Left lung (tissue), 4 donors: ENCODE measurements at regions not wholly inside any gene's neighbourhood (a gene's known extent, or its start where the extent isn't known, plus 50 kb on each side); places are given as distances from the start of the nearest gene placed in this dataset.

ENCODE experiments used
- ATAC-seq: fragments of 200-7000 bp; cut with Tn5 transposase; one replicate; pipeline ENCODE4 v1.9.1; 2020; ENCODE audit warnings: moderate library complexity
- DNase-seq, 4 donors: peaks; one replicate each; pipeline ENCODE4 v3.0.0-alpha.2; 2013 to 2020
- H3K27ac ChIP-seq, 2 donors: fragments of 200-600 bp; sonication (generic) in 1 of 2; one replicate each; pipeline versions ENCODE4 v1.5.0 to v1.8.0; 2020 to 2021
- H3K27me3 ChIP-seq, 2 donors: fragments of 200-600 bp; sonication (generic) in 1 of 2; one replicate each; pipeline versions ENCODE4 v1.5.0 to v1.8.0; 2020 to 2021
- H3K36me3 ChIP-seq, 2 donors: fragments of 200-600 bp; sonication (generic) in 1 of 2; one replicate each; pipeline versions ENCODE4 v1.5.0 to v1.8.0; 2020 to 2021
- H3K4me1 ChIP-seq, 2 donors: fragments of 200-600 bp; one replicate each; pipeline ENCODE4 v1.8.0; 2021
- H3K4me3 ChIP-seq, 2 donors: fragments of 200-600 bp; sonication (generic) in 1 of 2; one replicate each; pipeline versions ENCODE4 v1.5.0 to v1.8.0; 2020 to 2021; ENCODE audit warnings: mild to moderate bottlenecking in 1 of 2
- H3K9me3 ChIP-seq, 2 donors: fragments of 200-600 bp; sonication (generic) in 1 of 2; one replicate each; pipeline versions ENCODE4 v1.5.0 to v1.8.0; 2020 to 2021
- CTCF ChIP-seq, 2 donors: fragments of 200-600 bp; sonication (generic) in 1 of 2; IDR thresholded peaks; one replicate each; pipeline versions ENCODE4 v1.5.0 to v1.8.0; 2021; ENCODE audit warnings: antibody characterized with exemption in 2 of 2
- intact Hi-C, 2 donors: fragments of 100-400 bp; cut with DNase I; formaldehyde crosslinking; loops; one replicate each; pipeline versions ENCODE4 v1.11.2 to v1.14.2; 2022
- donor health status: DM: no; HTN: yes; CAD: no.
- donor health status: DM: no; HTN: no; CAD: no.

- H3K27ac ChIP-seq, result no peak overlapping the region
- H3K4me1 ChIP-seq, result no peaks in the 10 kb centered on the region
- ATAC-seq (no peak), DNase-seq (no peak)
- no peak overlapping the region for H3K4me3 ChIP-seq
- no peaks in the 10 kb centered on the region for H3K36me3 ChIP-seq
- intact Hi-C loops, result no loop called here
- H3K27me3 ChIP-seq, result no peaks in the 10 kb centered on the region
- TF ChIP-seq CTCF (IDR thresholded peaks at IDR 0.05), result no peak
- H3K9me3 ChIP-seq, result no peaks in the 10 kb centered on the region
Measured at GRCh38 chr11:15494740-15495139, 380.0 kb downstream of the INSC start.

- Histone ChIP-seq H3K9me3 (no peaks in the 10 kb centered on the region), H3K36me3 (no peaks in the 10 kb centered on the region), H3K4me3 (no peak overlapping the region), H3K4me1 (no peaks in the 10 kb centered on the region), H3K27me3 (no peaks in the 10 kb centered on the region), H3K27ac (no peak overlapping the region)
- TF ChIP-seq CTCF (IDR thresholded peaks at IDR 0.05), result no peak
- intact Hi-C loops, result no loop called here
- DNase-seq, result no peak
- no peak for ATAC-seq
Measured at GRCh38 chr11:15495462-15495861, 380.7 kb downstream of the INSC start.

- intact Hi-C loops, result no loop called here
- Histone ChIP-seq H3K36me3 (no peaks in the 10 kb centered on the region), H3K27me3 (no peaks in the 10 kb centered on the region), H3K4me3 (no peak overlapping the region), H3K27ac (no peak overlapping the region), H3K4me1 (no peaks in the 10 kb centered on the region), H3K9me3 (no peaks in the 10 kb centered on the region)
- peak in 2 of 4 donors; percentile 10 to 32 for DNase-seq
- ATAC-seq, result no peak
- TF ChIP-seq CTCF (IDR thresholded peaks at IDR 0.05), result no peak
Measured at GRCh38 chr11:15497366-15497765, 382.6 kb downstream of the INSC start.

- Histone ChIP-seq H3K27ac (no peak overlapping the region), H3K36me3 (no peaks in the 10 kb centered on the region), H3K4me3 (no peak overlapping the region), H3K9me3 (no peaks in the 10 kb centered on the region), H3K27me3 (no peaks in the 10 kb centered on the region), H3K4me1 (no peaks in the 10 kb centered on the region)
- intact Hi-C loops, result no loop called here
- ATAC-seq (no peak), DNase-seq (no peak)
- no peak for TF ChIP-seq CTCF (IDR thresholded peaks at IDR 0.05)
Measured at GRCh38 chr11:15499674-15500073, 385.0 kb downstream of the INSC start.

- Histone ChIP-seq H3K27me3 (no peaks in the 10 kb centered on the region), H3K36me3 (no peaks in the 10 kb centered on the region), H3K9me3 (no peaks in the 10 kb centered on the region), H3K4me3 (no peak overlapping the region), H3K27ac (no peak overlapping the region), H3K4me1 (no peaks in the 10 kb centered on the region)
- no peak for TF ChIP-seq CTCF (IDR thresholded peaks at IDR 0.05)
- intact Hi-C loops, result no loop called here
- ATAC-seq (no peak), DNase-seq (no peak)
Measured at GRCh38 chr11:15500643-15501042, 385.9 kb downstream of the INSC start.
